ENCODE measurements at regions not wholly inside any gene's neighbourhood (a gene's known extent, or its start where the extent isn't known, plus 50 kb on each side); places are given as distances from the start of the nearest gene placed in this dataset.

- TF ChIP-seq JUNB (IDR thresholded peaks at IDR 0.05; ENCODE audit: unreplicated experiment), result no peak
- TF ChIP-seq ZNF331 (CRISPR knock-in tag; IDR thresholded peaks at IDR 0.05; ENCODE audit: low read depth), result no peak
- no peak for TF ChIP-seq EZH2 (IDR thresholded peaks at IDR 0.05; ENCODE audit: low read depth, unreplicated experiment)
- no peak for TF ChIP-seq NANOG (IDR thresholded peaks at IDR 0.05; ENCODE audit: borderline replicate concordance)
- no peak for TF ChIP-seq REST (IDR thresholded peaks at IDR 0.05; ENCODE audit: unreplicated experiment)
- ATAC-seq (no peak), DNase-seq (ENCODE audit: low spot score) (no peak)
- H3K79me2 ChIP-seq (replicated peaks; ENCODE audit: insufficient read depth), result no peaks in the 10 kb centered on the region
- H3K27me3 Mint-ChIP-seq (ENCODE audit: insufficient read depth, low read depth, poor library complexity), result no peaks in the 10 kb centered on the region
- no peak overlapping the region for H3K4me3 ChIP-seq
- H2AFZ ChIP-seq, result no peak overlapping the region
- no peak overlapping the region for H3K4me3 Mint-ChIP-seq
- no peaks in the 10 kb centered on the region for H3K27me3 ChIP-seq (ENCODE audit: insufficient read depth)
- peaks cover 15% of the 10 kb centered on the region; the same call in 2 of the 3 replicates for H3K4me1 Mint-ChIP-seq
- H3K36me3 ChIP-seq (ENCODE audit: insufficient read depth), result no peaks in the 10 kb centered on the region
- no peak overlapping the region for H3K4me2 ChIP-seq
- H3K9me3 Mint-ChIP-seq, result peaks cover 6% of the 10 kb centered on the region; the same call in 1 of the 3 replicates
- H3K27ac ChIP-seq (ENCODE audit: low read depth), result no peak overlapping the region
- H3K9me2 ChIP-seq (ENCODE audit: insufficient read depth), result no peaks in the 10 kb centered on the region
- peaks cover 25% of the 10 kb centered on the region for H3K4me1 ChIP-seq (ENCODE audit: insufficient read depth)
- H3K36me3 Mint-ChIP-seq (ENCODE audit: low read depth), result peaks cover 13% of the 10 kb centered on the region
- H3K27ac Mint-ChIP-seq, result no peak overlapping the region
- H3F3A ChIP-seq (replicated peaks; ENCODE audit: low read depth), result no peaks in the 10 kb centered on the region
- no peaks in the 10 kb centered on the region for H4K20me1 ChIP-seq (replicated peaks; ENCODE audit: insufficient read depth)
Observed at GRCh38 chrX:114071412-114071811, 512.5 kb upstream of the HTR2C start.

GRCh38 chrX:114065577-114066223, 518.2 kb upstream of the HTR2C start:
- no peaks in the 10 kb centered on the region for H3K79me2 ChIP-seq (replicated peaks; ENCODE audit: insufficient read depth)
- TF ChIP-seq ZNF462 (CRISPR knock-in tag; IDR thresholded peaks at IDR 0.05), result no peak
- TF ChIP-seq EZH2phosphoT487 (IDR thresholded peaks at IDR 0.05; ENCODE audit: unreplicated experiment), result no peak
- TF ChIP-seq CREB1 (CRISPR knock-in tag; IDR thresholded peaks at IDR 0.05; ENCODE audit: low read depth), result no peak
- no peak for TF ChIP-seq ZNF331 (CRISPR knock-in tag; IDR thresholded peaks at IDR 0.05; ENCODE audit: low read depth)
- no peak for TF ChIP-seq POLR2AphosphoS5 (IDR thresholded peaks at IDR 0.05; ENCODE audit: low read depth)
- TF ChIP-seq CTCF (conservative IDR thresholded peaks at IDR 0.05; ENCODE audit: low read depth in 2 of 2), result no peak
- Mint-ChIP-seq H3K4me3 (no peak overlapping the region), H3K9me3 (peaks cover 6% of the 10 kb centered on the region; the same call in 2 of the 3 replicates), H3K27me3 (ENCODE audit: insufficient read depth, low read depth, poor library complexity) (peaks cover 3% of the 10 kb centered on the region), H3K36me3 (ENCODE audit: low read depth) (peaks cover 5% of the 10 kb centered on the region; the same call in 2 of the 3 replicates), H3K27ac (no peak overlapping the region), H3K4me1 (peaks cover 3% of the 10 kb centered on the region; the same call in 2 of the 3 replicates)
- peaks cover 8% of the 10 kb centered on the region; the same call in 1 of the 2 replicates for H3K4me1 ChIP-seq (ENCODE audit: insufficient read depth)
- H3K36me3 ChIP-seq (ENCODE audit: insufficient read depth), result no peaks in the 10 kb centered on the region
- no peaks in the 10 kb centered on the region for H4K20me1 ChIP-seq (replicated peaks; ENCODE audit: insufficient read depth)
- H3F3A ChIP-seq (replicated peaks; ENCODE audit: low read depth), result no peaks in the 10 kb centered on the region
- no peak overlapping the region for H3K27ac ChIP-seq (ENCODE audit: low read depth)
- no peak overlapping the region for H3K4me2 ChIP-seq
- H3K27me3 ChIP-seq (ENCODE audit: insufficient read depth), result no peaks in the 10 kb centered on the region
- DNase-seq (ENCODE audit: low spot score) (no peak), ATAC-seq (no peak)
- H3K9me2 ChIP-seq (ENCODE audit: insufficient read depth), result no peaks in the 10 kb centered on the region
- H3K4me3 ChIP-seq, result no peak overlapping the region
- H2AFZ ChIP-seq, result no peak overlapping the region

Data from GM23338 (cell line).